NT2/D1 (cell line): ENCODE measurements at regions not wholly inside any gene's neighbourhood (a gene's known extent, or its start where the extent isn't known, plus 50 kb on each side); places are given as distances from the start of the nearest gene placed in this dataset.
"Not testable (repeated sequence)": the region's sequence is repeated elsewhere in the genome, so short reads cannot be mapped to it uniquely, and the experiment has no call there.

Experiments
- DNase-seq: peaks from one replicate; pipeline ENCODE4 v3.0.0-alpha.2; 2011; ENCODE audit warnings: low read depth, low spot score
- H3K27me3 ChIP-seq: 2 replicates; pipeline ENCODE4 v1.6.0; 2011; ENCODE audit warnings: mild to moderate bottlenecking; ENCODE audit not compliant: insufficient read length, insufficient read depth
- H3K36me3 ChIP-seq: 2 replicates; pipeline ENCODE4 v1.6.1; 2011; ENCODE audit warnings: mild to moderate bottlenecking, low read length, mixed read lengths; ENCODE audit not compliant: insufficient read depth, insufficient read length
- H3K4me1 ChIP-seq: 2 replicates; pipeline ENCODE4 v1.5.1; 2011; ENCODE audit not compliant: insufficient read depth, insufficient read length
- H3K4me3 ChIP-seq: 2 replicates; pipeline ENCODE4 v1.5.1; 2011; ENCODE audit warnings: low read depth; ENCODE audit not compliant: insufficient read length
- H3K9ac ChIP-seq: 2 replicates; pipeline ENCODE4 v1.6.0; 2011; ENCODE audit warnings: low read depth; ENCODE audit not compliant: insufficient read length
- H3K9me3 ChIP-seq: 2 replicates; pipeline ENCODE4 v1.5.1; 2011; ENCODE audit warnings: mild to moderate bottlenecking, low read length; ENCODE audit not compliant: insufficient read depth
- SUZ12 ChIP-seq: IDR thresholded peaks from 2 replicates; pipeline ENCODE4 v1.6.1; 2011; ENCODE audit not compliant: insufficient read length, insufficient read depth; ENCODE audit errors: extremely low read depth
- YY1 ChIP-seq: IDR thresholded peaks from 2 replicates; pipeline ENCODE4 v1.6.1; 2011; ENCODE audit not compliant: insufficient read length, insufficient read depth
- ZNF274 ChIP-seq: IDR thresholded peaks from 2 replicates; pipeline ENCODE4 v1.6.1; 2011; ENCODE audit warnings: mild to moderate bottlenecking, low read depth, low read length

DNA sequence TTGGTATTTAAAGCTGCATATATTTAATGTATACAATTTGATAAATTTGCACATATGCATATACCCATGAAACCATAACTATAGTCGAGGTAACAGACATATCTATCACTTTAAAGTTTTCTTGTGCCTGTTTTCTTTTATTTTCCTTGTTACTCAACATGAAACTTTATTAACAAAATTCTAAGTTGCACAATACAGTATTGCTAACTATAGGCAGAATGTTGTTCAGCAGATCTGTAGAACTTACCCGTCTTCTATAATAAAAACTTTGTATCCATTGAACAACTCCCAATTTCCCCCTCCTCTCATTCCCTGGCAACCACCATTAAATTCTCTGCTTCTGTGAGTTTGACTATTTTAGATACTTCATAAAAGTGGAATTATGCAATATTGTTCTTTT, 404.6 kb upstream of the KCND2 start:
- Histone ChIP-seq H3K9ac (no peak overlapping the region), H3K4me3 (no peak overlapping the region), H3K36me3 (no peaks in the 10 kb centered on the region), H3K9me3 (no peaks in the 10 kb centered on the region), H3K27me3 (no peaks in the 10 kb centered on the region), H3K4me1 (no peaks in the 10 kb centered on the region)
- DNase-seq: no peak
- TF ChIP-seq YY1 (no peak), ZNF274 (no peak), SUZ12 (no peak)

DNA sequence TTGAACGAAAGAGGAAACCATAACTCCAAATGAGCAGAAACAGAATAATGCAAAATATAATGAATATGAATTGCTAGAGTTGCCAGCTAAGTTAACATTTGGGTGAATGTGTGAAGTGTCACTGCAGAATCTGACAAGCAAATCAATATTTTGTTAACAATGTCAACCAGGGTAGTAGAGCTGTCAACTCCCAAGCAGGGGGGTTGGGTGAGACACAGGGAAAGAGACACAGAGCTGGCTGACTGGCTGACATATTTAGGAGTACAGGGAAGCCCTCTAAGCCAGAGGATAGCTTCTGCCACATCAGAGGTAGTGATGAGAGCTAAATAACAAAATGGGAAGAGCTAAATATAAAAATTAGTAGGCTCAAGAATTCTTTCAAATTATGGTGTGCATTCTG, 393.1 kb upstream of the KCND2 start:
- Histone ChIP-seq H3K4me1 (no peaks in the 10 kb centered on the region), H3K4me3 (no peak overlapping the region), H3K9ac (no peak overlapping the region), H3K9me3 (no peaks in the 10 kb centered on the region), H3K27me3 (no peaks in the 10 kb centered on the region), H3K36me3 (no peaks in the 10 kb centered on the region)
- no peak for DNase-seq
- TF ChIP-seq ZNF274 (no peak), YY1 (no peak), SUZ12 (no peak)

DNA sequence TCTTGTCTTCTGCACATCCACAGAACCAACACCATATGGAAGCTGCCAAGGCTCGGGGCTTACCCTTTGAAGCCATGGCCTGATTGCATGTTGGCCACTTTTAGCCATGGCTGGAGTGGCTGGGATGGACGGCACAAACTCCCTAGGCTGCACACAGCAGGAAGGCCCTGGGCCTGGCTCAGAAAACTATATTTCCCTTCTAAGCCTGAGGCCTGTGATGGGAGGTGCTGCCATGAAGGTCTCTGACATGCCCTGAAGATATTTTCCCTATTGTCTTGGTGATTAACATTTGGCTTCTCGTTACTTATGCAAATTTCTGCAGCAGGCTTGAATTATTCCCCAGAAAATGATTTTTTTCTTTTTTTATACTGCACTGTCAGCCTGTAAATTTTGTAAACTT, 387.0 kb upstream of the KCND2 start:
- no peak for TF ChIP-seq ZNF274
- TF ChIP-seq SUZ12: no peak
- no peak for TF ChIP-seq YY1
- no peak for DNase-seq
- H3K4me1 ChIP-seq: no peaks in the 10 kb centered on the region

DNA sequence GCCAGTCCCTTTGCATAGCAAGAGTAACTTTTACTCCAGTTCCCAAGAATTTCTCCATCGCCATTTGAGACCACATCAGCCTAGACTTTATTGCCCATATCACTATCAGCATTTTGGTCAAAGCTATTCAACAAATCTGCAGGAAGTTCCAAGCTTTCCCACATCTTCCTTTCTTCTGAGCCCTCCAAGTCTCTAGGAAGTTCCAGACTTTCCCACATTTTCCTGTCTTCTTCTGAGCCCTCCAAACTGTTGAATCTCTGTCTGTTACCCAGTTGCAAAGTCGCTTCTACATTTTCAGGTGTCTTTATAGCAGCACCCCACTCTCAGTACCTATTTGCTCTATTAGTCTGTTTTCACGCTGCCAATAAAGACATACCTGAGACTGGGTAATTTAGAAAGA, 386.4 kb upstream of the KCND2 start:
- H3K27me3 ChIP-seq, H3K9me3 ChIP-seq, H3K4me1 ChIP-seq, H3K9ac ChIP-seq, DNase-seq, H3K36me3 ChIP-seq, H3K4me3 ChIP-seq: not testable (repeated sequence)

More for the DNA sequence above, 387.0 kb upstream of the KCND2 start:
- no peaks in the 10 kb centered on the region for H3K9me3 ChIP-seq
- no peak overlapping the region for H3K9ac ChIP-seq
- no peaks in the 10 kb centered on the region for H3K36me3 ChIP-seq
- H3K4me3 ChIP-seq: no peak overlapping the region
- no peaks in the 10 kb centered on the region for H3K27me3 ChIP-seq

DNA sequence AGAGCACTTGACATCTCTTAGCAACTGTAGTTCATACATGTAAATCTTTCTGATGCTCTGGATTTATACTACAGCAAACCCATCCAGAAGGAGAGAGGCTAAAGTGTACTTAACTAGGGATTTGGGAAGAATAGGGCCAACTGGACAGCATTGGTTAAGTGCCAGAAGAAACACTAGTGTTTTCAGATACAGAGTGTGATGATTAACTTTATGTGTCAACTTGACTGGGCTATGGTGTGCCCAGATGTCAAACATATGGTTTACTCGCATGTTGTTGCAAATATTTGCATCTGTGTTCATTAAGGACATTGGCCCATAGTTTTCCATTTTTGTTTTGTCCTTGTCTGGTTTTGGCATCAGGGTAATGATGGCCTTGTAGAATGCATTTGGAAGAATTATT, 384.7 kb upstream of the KCND2 start:
- Histone ChIP-seq H3K9me3 (no peaks in the 10 kb centered on the region), H3K4me1 (no peaks in the 10 kb centered on the region), H3K9ac (no peak overlapping the region), H3K36me3 (no peaks in the 10 kb centered on the region), H3K4me3 (no peak overlapping the region), H3K27me3 (no peaks in the 10 kb centered on the region)
- TF ChIP-seq YY1 (no peak), SUZ12 (no peak), ZNF274 (no peak)
- DNase-seq: no peak

DNA sequence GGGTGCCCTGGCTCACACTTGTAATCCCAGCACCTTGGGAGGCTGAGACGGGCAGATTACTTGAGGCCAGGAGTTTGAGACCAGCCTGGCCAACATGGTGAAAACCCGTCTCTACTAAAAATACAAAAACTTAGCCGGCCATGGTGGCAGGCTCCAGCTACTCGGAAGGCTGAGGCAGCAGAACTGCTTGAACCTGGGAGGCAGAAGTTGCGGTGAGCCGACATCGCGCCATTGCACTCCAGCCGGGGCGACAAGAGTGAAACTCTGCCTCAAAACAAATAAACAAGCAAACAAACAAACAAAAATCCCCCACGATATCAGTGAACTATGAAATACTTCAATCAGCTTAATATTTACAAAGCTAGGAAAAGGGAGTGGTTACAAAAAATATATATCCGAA, 382.3 kb upstream of the KCND2 start:
- TF ChIP-seq SUZ12: no peak
- TF ChIP-seq ZNF274: no peak
- no peak for TF ChIP-seq YY1
- no peak for DNase-seq
- Histone ChIP-seq H3K27me3 (no peaks in the 10 kb centered on the region), H3K4me3 (no peak overlapping the region), H3K36me3 (no peaks in the 10 kb centered on the region), H3K4me1 (no peaks in the 10 kb centered on the region), H3K9me3 (no peaks in the 10 kb centered on the region), H3K9ac (no peak overlapping the region)

DNA sequence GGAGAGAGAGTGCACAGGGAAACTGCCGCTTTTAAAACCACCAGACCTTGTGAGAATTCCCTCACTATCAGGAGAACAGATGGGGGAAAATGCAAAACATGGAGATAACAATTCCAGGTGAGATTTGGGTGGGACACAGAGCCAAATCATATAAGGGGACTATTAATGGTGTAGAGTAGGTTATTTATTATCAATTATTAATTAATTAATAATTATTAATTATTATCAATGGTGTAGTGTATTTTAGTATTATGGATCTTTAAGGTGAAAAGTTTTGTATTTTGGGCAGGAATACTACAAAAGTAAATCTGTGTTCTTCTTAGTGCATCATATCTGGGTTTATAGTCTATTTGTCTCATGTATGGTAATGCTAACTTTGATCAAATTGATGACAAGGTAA, 377.7 kb upstream of the KCND2 start:
- no peak for DNase-seq
- TF ChIP-seq ZNF274 (no peak), SUZ12 (no peak), YY1 (no peak)
- H3K36me3 ChIP-seq: no peaks in the 10 kb centered on the region
- H3K9me3 ChIP-seq: no peaks in the 10 kb centered on the region
- no peaks in the 10 kb centered on the region for H3K27me3 ChIP-seq
- no peak overlapping the region for H3K4me3 ChIP-seq
- no peak overlapping the region for H3K9ac ChIP-seq
- H3K4me1 ChIP-seq: no peaks in the 10 kb centered on the region

DNA sequence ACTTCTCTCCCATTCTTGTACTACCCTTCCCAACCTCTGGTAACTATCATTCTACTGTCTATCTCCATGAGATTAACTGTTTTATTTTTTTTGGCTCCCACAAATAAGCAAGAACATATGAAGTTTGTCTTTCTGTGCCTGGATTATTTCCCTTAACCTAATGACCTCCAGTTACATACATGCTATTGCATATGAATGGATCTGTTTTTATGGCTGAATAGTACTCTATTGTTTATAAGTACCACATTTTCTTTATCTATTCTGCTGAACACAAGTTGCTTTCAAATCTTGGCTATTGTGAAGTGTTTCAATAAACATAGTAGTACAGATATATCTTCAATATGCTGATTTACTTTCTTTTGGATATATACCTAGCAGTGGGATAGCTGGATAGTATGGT, 376.6 kb upstream of the KCND2 start:
- Histone ChIP-seq H3K4me3 (no peak overlapping the region), H3K36me3 (no peaks in the 10 kb centered on the region), H3K9ac (no peak overlapping the region), H3K4me1 (no peaks in the 10 kb centered on the region), H3K9me3 (no peaks in the 10 kb centered on the region), H3K27me3 (no peaks in the 10 kb centered on the region)
- no peak for TF ChIP-seq YY1
- TF ChIP-seq SUZ12: no peak
- no peak for TF ChIP-seq ZNF274
- no peak for DNase-seq
